ENCODE measurements at regions not wholly inside any gene's neighbourhood (a gene's known extent, or its start where the extent isn't known, plus 50 kb on each side); places are given as distances from the start of the nearest gene placed in this dataset.
"Not testable (repeated sequence)": the region's sequence is repeated elsewhere in the genome, so short reads cannot be mapped to it uniquely, and the experiment has no call there.

- no peak for DNase-seq
These were observed 246.8 kb upstream of the TUT7 start for GRCh38 chr9:86600977-86601376.

DNA sequence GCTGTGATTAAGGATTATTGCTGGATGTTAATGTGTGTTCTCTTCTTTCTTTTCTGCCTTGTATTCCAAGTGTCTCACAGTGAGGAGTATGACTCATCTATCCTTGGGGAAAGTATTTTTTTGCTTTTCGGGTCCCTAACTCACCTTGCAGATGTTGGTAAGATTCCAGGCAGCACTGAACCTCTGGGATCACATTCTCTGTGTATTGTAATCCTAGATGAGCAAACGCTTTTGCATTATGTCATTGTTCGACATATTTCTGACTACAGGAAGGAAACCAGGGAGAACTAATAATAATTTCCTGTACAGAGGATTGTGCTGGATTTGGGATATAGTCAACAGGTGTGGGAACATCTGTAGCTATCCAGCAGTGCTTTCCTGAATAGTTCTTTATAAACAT, 246.1 kb upstream of the TUT7 start:
- DNase-seq, result no peak

- no peak for DNase-seq
These were observed 245.4 kb upstream of the TUT7 start for GRCh38 chr9:86599561-86599960.

- DNase-seq, result no peak
These were observed 244.4 kb upstream of the TUT7 start for GRCh38 chr9:86598411-86599239.

DNA sequence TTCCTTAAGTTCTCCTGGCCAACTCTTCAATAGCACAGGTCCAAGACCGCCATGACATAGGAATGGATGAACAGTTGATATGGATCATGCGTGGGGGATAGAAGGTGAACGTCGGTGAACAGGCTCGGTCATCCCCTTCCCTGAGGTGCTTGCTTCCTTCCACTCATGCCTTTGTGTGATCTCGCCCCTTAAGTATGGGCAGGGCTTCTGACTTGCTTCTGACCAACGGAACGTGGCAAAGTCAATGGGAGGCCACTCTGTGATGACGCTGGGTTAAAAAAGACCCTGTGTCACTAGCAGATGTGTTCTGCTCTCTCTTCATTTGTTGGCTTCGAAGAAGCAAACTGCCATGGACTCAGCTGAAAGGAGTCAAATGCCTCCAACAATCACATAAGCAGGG, 240.5 kb upstream of the TUT7 start:
- no peak for DNase-seq

DNA sequence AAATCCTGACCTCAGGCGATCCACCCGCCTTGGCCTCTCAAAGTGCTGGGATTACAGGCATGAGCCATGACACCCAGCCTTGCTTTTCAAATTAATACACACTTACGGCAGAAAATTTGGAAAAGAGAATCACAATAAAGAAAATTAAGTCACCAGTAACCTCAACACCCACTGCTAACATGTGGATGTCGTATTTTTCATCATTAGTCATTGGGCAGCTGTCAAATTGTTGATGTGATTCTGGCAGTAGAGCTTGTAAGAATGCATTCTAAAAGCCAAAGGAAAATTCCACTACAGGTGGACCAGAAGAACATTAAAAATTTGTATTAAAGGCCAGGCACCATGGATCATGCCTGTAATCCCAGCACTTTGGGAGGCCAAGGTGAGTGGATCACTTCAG, 237.3 kb upstream of the TUT7 start:
- DNase-seq, result no peak

- DNase-seq, result no peak
These were observed 235.5 kb upstream of the TUT7 start for GRCh38 chr9:86589730-86590129.

- no peak for DNase-seq
These were observed 235.1 kb upstream of the TUT7 start for GRCh38 chr9:86589273-86589672.

DNA sequence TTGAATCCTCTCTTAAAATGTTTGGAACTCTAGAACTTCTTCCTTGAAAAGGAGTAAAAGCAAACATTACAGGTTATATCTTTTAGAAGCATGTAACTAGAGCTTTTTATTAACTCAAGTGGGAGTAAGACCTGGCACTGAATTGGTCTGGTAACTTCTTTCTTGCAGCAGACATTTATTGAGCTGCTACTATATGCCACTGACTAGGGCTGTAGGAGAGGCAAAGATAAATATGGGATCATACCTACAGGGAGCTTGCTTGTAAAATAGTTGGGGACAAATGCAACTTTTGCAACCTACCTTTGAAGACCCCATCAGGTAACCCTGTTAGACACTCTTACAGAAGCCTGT, 231.9 kb upstream of the TUT7 start:
- no peak for DNase-seq

- no peak for DNase-seq
These were observed 231.4 kb upstream of the TUT7 start for GRCh38 chr9:86585422-86586143.

- DNase-seq, result no peak
These were observed 226.5 kb upstream of the TUT7 start for GRCh38 chr9:86580688-86581087.

GRCh38 chr9:86578722-86579121, 224.5 kb upstream of the TUT7 start:
- no peak for DNase-seq

DNA sequence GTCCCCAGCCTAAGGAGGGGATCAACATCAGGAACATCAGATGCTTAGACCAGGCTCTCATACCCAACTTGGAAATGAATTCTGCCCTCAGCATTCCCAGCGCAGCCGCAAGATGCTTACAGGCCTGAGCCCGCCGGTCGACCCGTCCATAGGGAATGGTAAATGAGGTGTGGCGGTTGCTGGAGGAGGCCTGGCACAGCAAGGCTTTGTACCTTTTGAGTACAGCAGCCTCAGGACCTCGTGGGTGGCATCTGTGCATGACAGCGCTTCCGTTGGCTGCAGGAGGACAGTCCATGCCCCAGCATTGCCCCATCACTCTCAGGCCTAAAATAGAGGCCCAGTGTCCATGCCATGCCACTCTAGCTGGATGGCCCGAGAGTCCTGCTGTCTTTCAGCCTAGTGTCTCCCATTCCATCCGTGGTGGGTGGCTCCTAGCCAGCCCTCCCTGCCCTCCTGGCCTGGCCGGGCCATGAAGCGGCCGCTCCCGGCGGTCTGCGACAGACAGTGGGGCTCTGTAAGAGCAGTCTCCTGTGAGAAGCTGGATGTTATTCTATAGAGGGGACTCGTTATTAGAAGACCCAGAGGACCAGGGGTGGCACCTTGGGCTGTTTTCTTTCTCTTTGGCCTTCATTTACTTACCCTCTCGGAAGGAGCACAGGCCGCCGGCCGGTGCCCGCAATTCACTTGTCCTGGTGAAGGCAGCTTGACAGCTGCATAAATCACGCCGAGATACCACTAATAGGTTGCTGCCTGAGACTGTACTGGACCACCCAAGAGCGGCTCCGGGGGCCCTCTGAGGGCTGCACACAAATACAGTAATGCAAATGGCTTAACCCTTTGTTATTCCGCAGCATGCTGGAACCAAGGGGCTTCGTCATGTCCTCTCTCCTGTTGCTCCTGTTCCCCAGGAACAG, 223.5 kb upstream of the TUT7 start:
- DNase-seq, result no peak

DNA sequence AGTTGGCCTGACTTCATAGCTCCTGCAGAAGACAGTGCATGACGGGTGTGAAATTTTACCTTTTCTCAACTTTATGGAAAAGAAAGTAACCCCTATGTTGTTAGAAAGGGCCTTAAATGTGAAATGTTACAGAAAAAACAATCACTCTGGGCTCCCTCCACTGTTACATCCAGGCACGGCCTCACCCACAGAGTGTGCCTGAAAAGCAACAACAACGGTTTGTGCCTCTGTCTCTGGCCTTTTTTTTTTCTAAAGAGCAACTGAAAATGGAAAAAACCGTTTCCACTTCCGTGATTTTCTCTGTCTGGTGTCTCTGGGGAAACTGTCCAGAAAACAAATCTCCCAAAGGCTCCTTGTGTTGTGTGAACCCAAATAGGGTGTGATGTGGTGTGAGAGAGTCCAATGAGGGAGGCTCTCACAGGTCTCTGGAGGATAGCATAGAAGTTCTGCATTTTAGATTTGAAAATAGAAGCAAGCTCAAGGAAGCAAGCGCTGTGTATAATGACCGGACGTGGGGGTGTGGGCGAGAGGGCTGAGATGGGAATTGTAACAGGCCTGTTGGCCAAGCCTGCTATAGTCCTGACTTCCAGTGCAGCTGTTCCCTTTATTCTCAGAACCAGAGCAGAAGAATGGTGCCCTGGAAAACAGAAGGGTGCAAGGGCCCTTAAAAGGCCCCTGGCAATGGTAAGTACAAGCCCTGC, 221.8 kb upstream of the TUT7 start:
- no peak for DNase-seq

DNA sequence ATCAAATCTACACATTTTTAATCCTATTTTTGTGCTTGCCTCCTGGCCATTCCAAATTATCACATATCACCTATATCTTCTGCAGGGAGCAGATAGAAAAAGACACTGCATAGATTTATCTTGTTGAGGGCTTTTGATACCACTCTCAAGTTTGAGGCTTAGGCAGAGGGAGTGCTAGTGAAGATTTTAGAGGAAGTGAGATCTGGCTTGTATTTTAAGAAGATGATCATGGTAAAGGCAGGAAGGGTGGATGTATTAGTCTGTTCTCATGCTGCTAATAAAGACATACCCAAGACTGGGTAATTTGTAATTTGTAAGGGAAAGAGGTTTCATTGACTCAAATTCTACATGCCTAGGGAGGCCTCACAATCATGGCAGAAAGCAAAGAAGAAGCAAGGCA, 220.9 kb upstream of the TUT7 start:
- no peak for DNase-seq

DNA sequence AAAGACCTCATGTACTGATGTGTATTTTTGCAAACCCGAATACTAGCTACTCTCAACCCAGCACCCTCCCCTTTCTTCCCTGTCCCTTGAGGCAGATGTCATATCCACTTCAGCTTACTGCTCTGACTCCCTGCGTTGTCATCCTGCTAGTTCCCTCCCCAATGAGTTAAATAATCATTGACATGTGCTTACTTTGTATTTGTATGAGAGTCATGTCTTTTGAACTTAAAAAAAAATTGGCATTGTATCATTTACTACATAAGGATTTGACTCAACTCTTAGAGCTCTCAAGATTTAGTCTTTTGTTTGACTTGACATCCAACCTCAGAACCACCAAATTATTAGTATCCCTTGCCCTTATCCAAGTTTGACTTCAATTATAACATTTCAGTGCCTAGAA, 219.7 kb upstream of the TUT7 start:
- no peak for DNase-seq

GRCh38 chr9:86572904-86573303, 218.7 kb upstream of the TUT7 start:
- no peak for DNase-seq

DNA sequence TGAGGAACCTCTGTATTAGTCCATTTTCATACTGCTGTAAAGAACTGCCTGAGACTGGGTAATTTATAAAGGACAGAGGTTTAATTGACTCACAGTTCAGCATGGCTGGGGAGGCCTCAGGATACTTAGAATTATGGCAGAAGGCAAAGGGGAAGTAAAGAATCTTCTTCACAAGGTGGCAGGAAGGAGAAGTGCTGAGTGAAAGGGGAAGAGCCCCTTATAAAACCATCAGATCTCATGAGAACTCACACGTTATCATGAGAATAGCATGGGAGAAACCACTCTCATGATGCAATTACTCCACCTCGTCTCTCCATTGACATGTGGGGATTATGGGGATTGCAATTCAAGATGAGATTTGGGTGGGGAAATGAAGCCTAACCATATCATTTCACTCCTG, 211.4 kb upstream of the TUT7 start:
- not testable (repeated sequence) for DNase-seq

DNA sequence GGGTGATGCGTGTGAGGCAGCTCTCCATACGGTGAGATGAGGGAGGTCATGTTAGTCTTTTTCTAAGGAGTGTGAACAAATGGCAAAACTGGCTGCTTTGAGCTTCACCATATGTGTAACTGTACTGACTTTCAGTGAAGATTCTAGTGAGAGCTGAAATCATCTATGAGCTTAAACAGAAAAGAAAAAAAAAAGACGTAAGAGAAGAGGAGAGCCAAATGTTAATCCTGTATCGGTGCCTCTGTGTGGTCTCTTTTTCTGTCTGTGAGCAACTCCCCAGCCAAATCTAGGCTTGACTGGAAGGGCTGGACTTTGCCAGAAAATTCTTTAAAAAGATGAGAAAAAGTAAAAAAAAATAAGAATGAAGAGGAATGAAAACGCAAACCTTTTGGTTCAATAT, 209.7 kb upstream of the TUT7 start:
- DNase-seq, result no peak

- no peak for DNase-seq
These were observed 209.1 kb upstream of the TUT7 start for GRCh38 chr9:86563350-86563749.

DNA sequence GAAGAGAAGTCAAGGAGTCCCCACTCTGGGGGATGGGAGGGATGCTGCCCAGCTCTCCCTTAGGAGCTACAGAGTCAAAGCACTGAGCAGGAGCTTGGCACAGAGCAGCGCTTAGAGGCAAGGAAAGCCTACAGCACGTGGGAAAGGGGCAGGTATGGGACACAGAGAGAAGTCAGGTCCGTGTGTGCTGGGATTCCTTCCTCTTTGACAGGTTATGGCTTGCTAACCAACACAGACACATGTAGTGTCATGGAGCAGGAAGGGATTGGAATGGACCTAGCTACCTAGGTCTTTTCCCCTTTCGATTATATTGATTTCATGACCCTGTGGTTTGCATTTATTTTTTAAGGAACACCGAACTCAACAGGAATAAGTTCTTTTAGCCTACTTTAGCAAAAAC, 208.5 kb upstream of the TUT7 start:
- no peak for DNase-seq

- DNase-seq, result no peak
These were observed 203.7 kb upstream of the TUT7 start for GRCh38 chr9:86557918-86558317.

All from midbrain (tissue), 1 donor.